ENCODE measurements at regions not wholly inside any gene's neighbourhood (a gene's known extent, or its start where the extent isn't known, plus 50 kb on each side); places are given as distances from the start of the nearest gene placed in this dataset.

- no peak overlapping the region for H3K4me3 ChIP-seq (ENCODE audit: low read depth, low read length)
- TF ChIP-seq, protein P1, sequence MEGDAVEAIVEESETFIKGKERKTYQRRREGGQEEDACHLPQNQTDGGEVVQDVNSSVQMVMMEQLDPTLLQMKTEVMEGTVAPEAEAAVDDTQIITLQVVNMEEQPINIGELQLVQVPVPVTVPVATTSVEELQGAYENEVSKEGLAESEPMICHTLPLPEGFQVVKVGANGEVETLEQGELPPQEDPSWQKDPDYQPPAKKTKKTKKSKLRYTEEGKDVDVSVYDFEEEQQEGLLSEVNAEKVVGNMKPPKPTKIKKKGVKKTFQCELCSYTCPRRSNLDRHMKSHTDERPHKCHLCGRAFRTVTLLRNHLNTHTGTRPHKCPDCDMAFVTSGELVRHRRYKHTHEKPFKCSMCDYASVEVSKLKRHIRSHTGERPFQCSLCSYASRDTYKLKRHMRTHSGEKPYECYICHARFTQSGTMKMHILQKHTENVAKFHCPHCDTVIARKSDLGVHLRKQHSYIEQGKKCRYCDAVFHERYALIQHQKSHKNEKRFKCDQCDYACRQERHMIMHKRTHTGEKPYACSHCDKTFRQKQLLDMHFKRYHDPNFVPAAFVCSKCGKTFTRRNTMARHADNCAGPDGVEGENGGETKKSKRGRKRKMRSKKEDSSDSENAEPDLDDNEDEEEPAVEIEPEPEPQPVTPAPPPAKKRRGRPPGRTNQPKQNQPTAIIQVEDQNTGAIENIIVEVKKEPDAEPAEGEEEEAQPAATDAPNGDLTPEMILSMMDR (IDR thresholded peaks at IDR 0.05; ENCODE audit: low read depth, low read length), result no peak
Observed at GRCh38 chr20:6646021-6646636, 121.4 kb upstream of the BMP2 start.

DNA sequence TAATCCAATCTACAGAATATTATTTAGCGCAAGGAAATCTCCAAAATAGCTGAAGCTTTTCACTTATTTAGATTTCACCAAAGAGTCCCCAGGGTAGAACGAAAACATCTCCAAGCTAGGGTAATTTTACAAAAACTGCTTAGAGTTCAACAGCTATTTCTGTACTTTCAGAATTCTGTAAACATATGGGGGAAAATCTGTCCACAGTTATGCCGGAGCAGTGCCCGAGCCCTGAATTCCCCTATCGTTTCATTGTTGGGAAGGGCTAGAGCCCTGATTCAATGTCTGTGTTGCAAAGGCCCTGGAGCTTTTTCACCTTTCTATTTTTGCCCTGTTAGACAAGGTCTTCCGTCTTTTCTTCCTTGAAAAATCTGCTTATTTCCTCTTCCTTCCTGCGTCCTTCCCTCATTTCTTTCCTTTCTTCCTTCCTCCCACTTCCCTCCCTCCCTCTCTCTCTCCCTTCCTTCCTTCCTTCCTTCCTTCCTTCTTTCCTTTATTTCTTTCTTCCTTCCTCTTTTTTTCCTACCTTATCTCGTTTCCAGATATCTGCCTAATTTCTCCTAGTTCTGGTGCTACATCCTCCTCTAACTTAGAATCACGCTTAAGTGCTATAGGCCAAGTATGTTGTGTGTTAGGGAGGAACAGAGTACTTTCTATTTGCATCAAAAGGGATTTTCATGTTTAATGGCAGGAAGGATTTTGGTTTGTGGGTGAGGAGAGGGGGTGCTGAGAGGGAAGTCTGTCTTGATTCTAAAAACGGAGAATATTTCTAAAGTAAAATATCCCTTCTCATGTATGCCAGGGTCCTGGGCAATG is 122.5 kb upstream of the BMP2 start:
- H3K4me3 ChIP-seq (ENCODE audit: low read depth, low read length), result no peak overlapping the region
- TF ChIP-seq, protein P1 (IDR thresholded peaks at IDR 0.05; ENCODE audit: low read depth, low read length), result no peak

DNA sequence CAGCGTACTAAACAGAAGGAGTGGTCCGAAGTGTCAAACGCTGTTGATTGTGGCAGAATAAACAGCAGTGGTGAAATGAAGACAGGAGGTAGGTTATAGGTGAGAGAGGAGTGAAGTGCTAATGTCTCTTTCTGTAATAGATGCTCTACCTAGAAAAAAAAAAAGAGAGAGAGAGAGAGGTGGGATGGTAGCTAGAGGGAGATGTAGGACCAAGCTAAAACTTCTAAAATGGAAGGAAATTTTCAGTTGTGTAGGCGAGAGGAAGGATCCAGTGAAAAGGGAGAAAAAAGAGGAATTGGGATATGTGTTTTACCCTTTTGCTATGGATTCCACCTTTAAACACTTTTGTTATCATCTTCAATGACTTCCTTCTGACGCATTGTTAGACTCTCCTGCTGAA is 126.5 kb upstream of the BMP2 start:
- TF ChIP-seq, protein P1 (IDR thresholded peaks at IDR 0.05; ENCODE audit: low read depth, low read length), result no peak
- no peak overlapping the region for H3K4me3 ChIP-seq (ENCODE audit: low read depth, low read length)

GRCh38 chr20:6637160-6637579 is 130.3 kb upstream of the BMP2 start:
- no peak overlapping the region for H3K4me3 ChIP-seq (ENCODE audit: low read depth, low read length)
- TF ChIP-seq, protein P1 (IDR thresholded peaks at IDR 0.05; ENCODE audit: low read depth, low read length), result no peak

DNA sequence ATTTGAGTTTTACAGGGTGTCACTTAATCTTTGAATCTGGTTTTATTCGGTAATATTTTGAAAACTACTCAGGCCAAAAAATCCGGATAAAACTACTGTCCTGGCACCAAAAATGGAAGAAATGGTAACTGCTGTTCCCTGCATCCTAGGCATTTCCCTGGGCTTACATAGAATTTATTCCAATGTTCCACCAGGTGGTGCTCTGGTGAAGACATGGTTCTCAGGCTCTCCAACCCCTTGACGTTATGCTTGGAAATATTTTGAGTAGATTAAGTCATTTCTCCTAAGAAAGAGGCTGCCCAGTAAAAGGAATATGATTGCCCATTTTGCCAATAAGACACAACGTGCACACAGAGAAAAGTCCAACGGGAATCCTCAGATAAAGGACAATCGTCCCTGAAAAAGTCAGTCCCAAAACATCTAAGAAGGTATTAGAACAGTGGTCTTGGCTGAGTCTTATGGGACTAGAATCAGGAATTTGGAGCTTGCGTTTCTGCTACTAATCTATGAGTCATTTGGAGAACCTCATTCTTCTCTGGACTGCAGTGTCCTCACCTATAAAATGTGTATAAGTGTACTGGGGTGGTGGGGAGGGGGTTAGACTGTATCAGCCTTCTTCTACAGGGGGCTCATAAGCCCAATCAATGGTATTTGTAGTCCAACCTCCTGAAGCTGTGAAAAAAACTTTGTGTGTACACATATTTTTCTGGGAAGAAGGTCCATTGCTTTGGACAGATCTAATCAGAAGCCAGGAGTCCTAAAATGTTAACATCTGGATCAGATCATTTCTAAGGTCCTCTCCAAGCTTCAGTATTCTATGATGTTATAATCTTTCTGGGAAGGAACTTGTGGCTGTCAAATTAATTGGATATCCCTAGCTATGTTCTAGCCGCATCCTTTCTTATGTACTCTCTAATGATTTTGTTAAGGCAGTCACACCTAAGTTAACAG is 131.0 kb upstream of the BMP2 start:
- H3K4me3 ChIP-seq (ENCODE audit: low read depth, low read length), result no peak overlapping the region
- TF ChIP-seq, protein P1 (IDR thresholded peaks at IDR 0.05; ENCODE audit: low read depth, low read length), result peak; percentile 47

GRCh38 chr20:6635034-6635736 is 132.3 kb upstream of the BMP2 start:
- TF ChIP-seq, protein P1 (IDR thresholded peaks at IDR 0.05; ENCODE audit: low read depth, low read length), result no peak
- H3K4me3 ChIP-seq (ENCODE audit: low read depth, low read length), result no peak overlapping the region

Data from WI38 (cell line).